Tibial nerve (tissue), 4 donors: ENCODE measurements at regions not wholly inside any gene's neighbourhood (a gene's known extent, or its start where the extent isn't known, plus 50 kb on each side); places are given as distances from the start of the nearest gene placed in this dataset.
"Not testable (repeated sequence)": the region's sequence is repeated elsewhere in the genome, so short reads cannot be mapped to it uniquely, and the experiment has no call there.

ENCODE experiments used
- DNase-seq, 2 donors: peaks; one replicate each; pipeline ENCODE4 v3.0.0-alpha.2; 2019; ENCODE audit warnings: low spot score in 2 of 2
- H3K27ac ChIP-seq, 4 donors: fragments of 200-600 bp; sonication (generic) in 3 of 4; one replicate each; pipeline ENCODE4 v1.5.1; 2017 to 2019; ENCODE audit warnings: mild to moderate bottlenecking in 1 of 4
- H3K27me3 ChIP-seq, 2 donors: fragments of 200-600 bp; sonication (generic) in 1 of 2; one replicate each; pipeline versions ENCODE4 v1.5.1 to v1.6.0; 2017 to 2019
- H3K36me3 ChIP-seq, 3 donors: fragments of 200-600 bp; sonication (generic); one replicate each; pipeline ENCODE4 v1.5.1; 2018 to 2019
- H3K4me1 ChIP-seq, 4 donors: fragments of 200-600 bp; sonication (generic) in 3 of 4; one replicate each; pipeline ENCODE4 v1.5.1; 2017 to 2019
- H3K4me3 ChIP-seq, 4 donors: fragments of 200-600 bp; sonication (generic) in 3 of 4; one replicate each; pipeline ENCODE4 v1.5.1; 2017 to 2019; ENCODE audit warnings: mild to moderate bottlenecking in 1 of 4, moderate library complexity in 1 of 4
- H3K9me3 ChIP-seq, 4 donors: fragments of 200-600 bp; sonication (generic) in 3 of 4; one replicate each; pipeline ENCODE4 v1.5.1; 2017 to 2019
- CTCF ChIP-seq, 5 experiments: fragments of 200-600 bp in 3 of 5; fragments of 450-650 bp in 2 of 5; sonication (generic) in 3 of 5; IDR thresholded peaks; one replicate each; pipeline ENCODE4 v1.5.1; 2016 to 2019; ENCODE audit warnings: antibody characterized with exemption in 5 of 5, mild to moderate bottlenecking in 3 of 5, moderate library complexity in 2 of 5
- EP300 ChIP-seq, 2 donors: sonication (generic); formaldehyde crosslinking; IDR thresholded peaks; one replicate each; pipeline ENCODE4 v1.6.1; 2017; ENCODE audit warnings: antibody characterized with exemption in 2 of 2, mild to moderate bottlenecking in 1 of 2
- POLR2A ChIP-seq, 2 donors: fragments of 450-650 bp; IDR thresholded peaks; one replicate each; pipeline ENCODE4 v1.6.1; 2017; ENCODE audit warnings: antibody characterized with exemption in 2 of 2, mild to moderate bottlenecking in 2 of 2, moderate library complexity in 2 of 2
- WGBS, 2 donors: methylation state at CpG; one replicate each; pipeline ENCODE4 v1.1.5; 2018; 5-methylcytosine and 5-hydroxymethylcytosine counted together

GRCh38 chr12:131284954-131285904 is 331.5 kb downstream of the ADGRD1 start:
- not testable (repeated sequence) for DNase-seq, H3K4me1 ChIP-seq, H3K4me3 ChIP-seq, H3K36me3 ChIP-seq, H3K27ac ChIP-seq, H3K9me3 ChIP-seq
- 53 to 57% methylated on average over 6 of the region's 9 CpGs for WGBS, 2 donors
- peaks cover 0 to 10% of the 10 kb centered on the region in 2 donors for H3K27me3 ChIP-seq

- H3K27ac ChIP-seq, H3K4me1 ChIP-seq, H3K36me3 ChIP-seq, H3K4me3 ChIP-seq, H3K9me3 ChIP-seq: not testable (repeated sequence)
- peaks cover 0 to 10% of the 10 kb centered on the region in 2 donors for H3K27me3 ChIP-seq
- WGBS, 2 donors, result 82 to 88% methylated on average over 5 to 10 of the region's 19 CpGs
- peak in 1 of 2 donors; percentile 2 for DNase-seq
Measured at GRCh38 chr12:131285905-131286295, 332.2 kb downstream of the ADGRD1 start.

- DNase-seq, result not testable (repeated sequence)
Measured at GRCh38 chr12:131286301-131286700, 332.6 kb downstream of the ADGRD1 start.

GRCh38 chr12:131287015-131287937 is 333.6 kb downstream of the ADGRD1 start:
- Histone ChIP-seq H3K4me3 (no peak overlapping the region), H3K36me3 (no peaks in the 10 kb centered on the region), H3K27me3 (peaks cover 0 to 10% of the 10 kb centered on the region in 2 donors), H3K4me1 (no peaks in the 10 kb centered on the region), H3K9me3 (no peaks in the 10 kb centered on the region), H3K27ac (no peak overlapping the region)
- peak in 1 of 2 donors; percentile 3 for DNase-seq
- no peak for TF ChIP-seq CTCF (IDR thresholded peaks at IDR 0.05)
- 89 to 90% methylated on average over 17 to 19 of the region's 25 CpGs for WGBS, 2 donors

More at GRCh38 chr12:131286301-131286700, 332.6 kb downstream of the ADGRD1 start:
- H3K4me1 ChIP-seq, H3K4me3 ChIP-seq, H3K9me3 ChIP-seq, H3K27ac ChIP-seq, H3K36me3 ChIP-seq: not testable (repeated sequence)
- H3K27me3 ChIP-seq, result peaks cover 0 to 10% of the 10 kb centered on the region in 2 donors
- WGBS, 2 donors, result 85% methylated on average over 7 of the region's 24 CpGs; no CpG with 5 or more reads in 1 of the 2 donors

- H3K36me3 ChIP-seq, result no peaks in the 10 kb centered on the region
- TF ChIP-seq POLR2A (IDR thresholded peaks at IDR 0.05) (no peak), EP300 (IDR thresholded peaks at IDR 0.05) (no peak), CTCF (IDR thresholded peaks at IDR 0.05) (no peak)
- peaks cover 0 to 10% of the 10 kb centered on the region in 2 donors for H3K27me3 ChIP-seq
- DNase-seq, result peak in 1 of 2 donors; percentile 4
- no peaks in the 10 kb centered on the region for H3K9me3 ChIP-seq
- H3K4me3 ChIP-seq, result no peak overlapping the region
- H3K4me1 ChIP-seq, result no peaks in the 10 kb centered on the region
- 60 to 62% methylated on average over 22 to 23 of the region's 27 CpGs for WGBS, 2 donors
- no peak overlapping the region for H3K27ac ChIP-seq
Measured at GRCh38 chr12:131287938-131288764, 334.4 kb downstream of the ADGRD1 start.

- DNase-seq, result peak in 1 of 2 donors; percentile 3
- not testable (repeated sequence) for H3K9me3 ChIP-seq, H3K4me3 ChIP-seq, H3K36me3 ChIP-seq, H3K4me1 ChIP-seq, H3K27ac ChIP-seq
- WGBS, 2 donors, result 87 to 89% methylated on average over 18 of the region's 19 CpGs
- H3K27me3 ChIP-seq, result peaks cover 0 to 10% of the 10 kb centered on the region in 2 donors
Measured at GRCh38 chr12:131288765-131289695, 335.3 kb downstream of the ADGRD1 start.

- H3K9me3 ChIP-seq, H3K4me1 ChIP-seq, H3K27ac ChIP-seq, H3K4me3 ChIP-seq, H3K36me3 ChIP-seq: not testable (repeated sequence)
- peak in 1 of 2 donors; percentile 0 for DNase-seq
- peaks cover 0 to 10% of the 10 kb centered on the region in 2 donors for H3K27me3 ChIP-seq
- 47 to 92% methylated on average over 3 of the region's 8 CpGs for WGBS, 2 donors
Measured at GRCh38 chr12:131289807-131290206, 336.1 kb downstream of the ADGRD1 start.
